Posterior cingulate gyrus (tissue), 11 donors: ENCODE measurements at regions not wholly inside any gene's neighbourhood (a gene's known extent, or its start where the extent isn't known, plus 50 kb on each side); places are given as distances from the start of the nearest gene placed in this dataset.
"Not testable (repeated sequence)": the region's sequence is repeated elsewhere in the genome, so short reads cannot be mapped to it uniquely, and the experiment has no call there.

Source experiments
- DNase-seq, 10 donors: peaks; one replicate each; pipeline versions ENCODE4 v3.0.0 to v3.0.0-alpha.2; 2020 to 2021; ENCODE audit warnings: mixed read lengths in 3 of 10
- intact Hi-C: fragments of 100-400 bp; cut with DNase I; formaldehyde crosslinking; loops from one replicate; pipeline ENCODE4 v1.15.1; 2023

- DNase-seq, intact Hi-C loops: not testable (repeated sequence)
These were observed 108.2 kb downstream of the DHRS2 start for GRCh38 chr14:23744368-23744767.

- DNase-seq: no peak
- intact Hi-C loops: no loop called here
These were observed 114.2 kb downstream of the DHRS2 start for GRCh38 chr14:23750357-23750756.

GRCh38 chr14:23751616-23752015 lies 115.5 kb downstream of the DHRS2 start:
- DNase-seq: no peak
- intact Hi-C loops: no loop called here

GRCh38 chr14:23763394-23763793 lies 127.2 kb downstream of the DHRS2 start:
- DNase-seq: no peak
- intact Hi-C loops: no loop called here

- intact Hi-C loops: no loop called here
These were observed 130.7 kb downstream of the DHRS2 start for GRCh38 chr14:23766737-23767401.

GRCh38 chr14:23769221-23769728 lies 133.1 kb downstream of the DHRS2 start:
- peak in 1 of 10 donors; percentile 24 for DNase-seq
- intact Hi-C loops: not testable (repeated sequence)

More at GRCh38 chr14:23766737-23767401, 130.7 kb downstream of the DHRS2 start:
- DNase-seq: no peak

GRCh38 chr14:23773981-23774380 lies 137.8 kb downstream of the DHRS2 start:
- DNase-seq: no peak
- intact Hi-C loops: no loop called here

GRCh38 chr14:23776296-23776695 lies 140.1 kb downstream of the DHRS2 start:
- no peak for DNase-seq
- intact Hi-C loops: no loop called here

- intact Hi-C loops: no loop called here
- DNase-seq: no peak
These were observed 149.0 kb downstream of the DHRS2 start for GRCh38 chr14:23785208-23785607.

- intact Hi-C loops: no loop called here
These were observed 151.3 kb downstream of the DHRS2 start for GRCh38 chr14:23787436-23787835.

GRCh38 chr14:23789696-23790095 lies 153.5 kb downstream of the DHRS2 start:
- intact Hi-C loops: no loop called here
- DNase-seq: no peak

More at GRCh38 chr14:23787436-23787835, 151.3 kb downstream of the DHRS2 start:
- DNase-seq: no peak

GRCh38 chr14:23793532-23793931 lies 157.4 kb downstream of the DHRS2 start:
- intact Hi-C loops: no loop called here
- no peak for DNase-seq

- DNase-seq: no peak
- intact Hi-C loops: no loop called here
These were observed 152.8 kb upstream of the DHRS4 start for GRCh38 chr14:23800811-23801210.

- intact Hi-C loops: no loop called here
- DNase-seq: no peak
These were observed 151.8 kb upstream of the DHRS4 start for GRCh38 chr14:23801766-23802165.

GRCh38 chr14:23804817-23805216 lies 148.8 kb upstream of the DHRS4 start:
- intact Hi-C loops: no loop called here

GRCh38 chr14:23805761-23806160 lies 147.8 kb upstream of the DHRS4 start:
- intact Hi-C loops: no loop called here
- no peak for DNase-seq

More at GRCh38 chr14:23804817-23805216, 148.8 kb upstream of the DHRS4 start:
- DNase-seq: no peak

- intact Hi-C loops: no loop called here
- no peak for DNase-seq
These were observed 138.9 kb upstream of the DHRS4 start for GRCh38 chr14:23814527-23815256.

- intact Hi-C loops: no loop called here
- no peak for DNase-seq
These were observed 137.2 kb upstream of the DHRS4 start for GRCh38 chr14:23816371-23816770.

GRCh38 chr14:23817164-23817767 lies 136.3 kb upstream of the DHRS4 start:
- no peak for DNase-seq
- intact Hi-C loops: no loop called here

- intact Hi-C loops: no loop called here
- peak in 2 of 10 donors; percentile 54 to 83 for DNase-seq
These were observed 126.3 kb upstream of the DHRS4 start for GRCh38 chr14:23827100-23827892.

- no peak for DNase-seq
These were observed 125.6 kb upstream of the DHRS4 start for GRCh38 chr14:23828001-23828400.

More at GRCh38 chr14:23828001-23828400, 125.6 kb upstream of the DHRS4 start:
- intact Hi-C loops: no loop called here
